Esophagus squamous epithelium (tissue), 4 donors: ENCODE measurements at regions not wholly inside any gene's neighbourhood (a gene's known extent, or its start where the extent isn't known, plus 50 kb on each side); places are given as distances from the start of the nearest gene placed in this dataset.

Experiments used
- CTCF ChIP-seq, 6 experiments: fragments of 450-650 bp in 4 of 6; fragments of 200-600 bp in 2 of 6; sonication (generic) in 2 of 6; IDR thresholded peaks; one replicate each; pipeline ENCODE4 v1.5.1; 2016 to 2019; ENCODE audit warnings: antibody characterized with exemption in 6 of 6, mild to moderate bottlenecking in 4 of 6, moderate library complexity in 4 of 6
- POLR2A ChIP-seq, 4 donors: fragments of 450-650 bp; IDR thresholded peaks; one replicate each; pipeline ENCODE4 v1.6.1; 2017; ENCODE audit warnings: antibody characterized with exemption in 4 of 4, mild to moderate bottlenecking in 4 of 4, moderate library complexity in 3 of 4

- no peak for TF ChIP-seq CTCF (IDR thresholded peaks at IDR 0.05)
- no peak for TF ChIP-seq POLR2A (IDR thresholded peaks at IDR 0.05)
Measured at GRCh38 chr11:88039476-88040147, 135.6 kb downstream of the RAB38 start.
